GM18951 (cell line): ENCODE measurements at regions not wholly inside any gene's neighbourhood (a gene's known extent, or its start where the extent isn't known, plus 50 kb on each side); places are given as distances from the start of the nearest gene placed in this dataset.

Experiments used
- in situ Hi-C: fragments of 300-500 bp; cut with MboI; formaldehyde crosslinking; loops from one replicate; pipeline ENCODE4 v1.12.0; 2022; ENCODE audit warnings: low sequenced_read_pairs, mixed read lengths, inconsistent platforms; ENCODE audit not compliant: unreplicated experiment

- in situ Hi-C loops, result loop anchor here (10.0 kb wide), 1 partner anchor 65 kb away; no protein-coding TSS in a partner anchor
Observed at GRCh38 chr3:130029531-130030289, 51.9 kb upstream of the ALG1L2 start.
